Smooth muscle cell (in vitro differentiated cells): ENCODE measurements at regions not wholly inside any gene's neighbourhood (a gene's known extent, or its start where the extent isn't known, plus 50 kb on each side); places are given as distances from the start of the nearest gene placed in this dataset.

ENCODE experiments used
- DNase-seq: peaks from one replicate; lab custom pipeline; 2025; ENCODE audit not compliant: unreplicated experiment; lab: John Stamatoyannopoulos, UW
- H2AFZ ChIP-seq: fragments of 200-600 bp; sonication (generic); 2 replicates; pipeline ENCODE4 v1.6.0; 2016; ENCODE audit warnings: antibody characterized with exemption, low read depth, mild to moderate bottlenecking
- H3F3A ChIP-seq: fragments of 200-600 bp; sonication (generic); 2 replicates; pipeline ENCODE4 v1.6.0; 2017; ENCODE audit warnings: antibody characterized with exemption, low read depth
- H3K27ac ChIP-seq: fragments of 200-600 bp; sonication (generic); 2 replicates; pipeline ENCODE4 v1.5.1; 2016; ENCODE audit warnings: low read depth, mild to moderate bottlenecking
- H3K27me3 ChIP-seq: fragments of 200-600 bp; sonication (generic); 2 replicates; pipeline ENCODE4 v1.6.1; 2016; ENCODE audit warnings: low read depth, mild to moderate bottlenecking
- H3K36me3 ChIP-seq: fragments of 200-600 bp; sonication (generic); 2 replicates; pipeline ENCODE4 v1.5.1; 2016; ENCODE audit warnings: low read depth
- H3K4me1 ChIP-seq: fragments of 200-600 bp; sonication (generic); 2 replicates; pipeline ENCODE4 v1.5.1; 2016; ENCODE audit warnings: low read depth
- H3K4me2 ChIP-seq: fragments of 200-600 bp; sonication (generic); 2 replicates; pipeline ENCODE4 v1.6.0; 2016; ENCODE audit warnings: mild to moderate bottlenecking
- H3K4me3 ChIP-seq: fragments of 200-600 bp; sonication (generic); 2 replicates; pipeline ENCODE4 v1.5.1; 2016; ENCODE audit warnings: mild to moderate bottlenecking
- H3K79me2 ChIP-seq: fragments of 200-600 bp; sonication (generic); 2 replicates; pipeline ENCODE4 v1.6.0; 2016; ENCODE audit warnings: low read depth, mild to moderate bottlenecking
- H3K9ac ChIP-seq: fragments of 200-600 bp; sonication (generic); 2 replicates; pipeline ENCODE4 v1.6.0; 2016; ENCODE audit warnings: low read depth
- H3K9me3 ChIP-seq: fragments of 200-600 bp; sonication (generic); replicated peaks from 2 replicates; pipeline ENCODE4 v1.5.1; 2016; ENCODE audit warnings: low read depth
- H4K20me1 ChIP-seq: fragments of 200-600 bp; sonication (generic); 2 replicates; pipeline ENCODE4 v1.6.0; 2016; ENCODE audit warnings: low read depth
- CTCF ChIP-seq: fragments of 200-600 bp; sonication (generic); IDR thresholded peaks from 2 replicates; pipeline ENCODE4 v1.5.1; 2017; ENCODE audit warnings: borderline replicate concordance, mild to moderate bottlenecking, antibody characterized with exemption; ENCODE audit not compliant: insufficient read depth, poor library complexity, severe bottlenecking
- WGBS: methylation state at CpG from one replicate; pipeline ENCODE4 v1.1.7; 2016; ENCODE audit warnings: low lambda C conversion rate; 5-methylcytosine and 5-hydroxymethylcytosine counted together

GRCh38 chr5:35306716-35307365 lies 76.6 kb upstream of the PRLR start:
- no peak for DNase-seq
- Histone ChIP-seq H3K4me3 (no peak overlapping the region), H3K9me3 (no peaks in the 10 kb centered on the region), H3K36me3 (no peaks in the 10 kb centered on the region), H3K27ac (no peak overlapping the region), H3K27me3 (no peaks in the 10 kb centered on the region), H3K79me2 (no peaks in the 10 kb centered on the region), H3F3A (peaks cover 4% of the 10 kb centered on the region), H4K20me1 (no peaks in the 10 kb centered on the region), H3K4me2 (peak overlapping the region; percentile 39), H3K4me1 (no peaks in the 10 kb centered on the region), H2AFZ (peak overlapping the region; percentile 46), H3K9ac (no peak overlapping the region)
- 26% methylated on average over 1 of the region's 1 CpG for WGBS
- TF ChIP-seq CTCF, result no peak

DNA sequence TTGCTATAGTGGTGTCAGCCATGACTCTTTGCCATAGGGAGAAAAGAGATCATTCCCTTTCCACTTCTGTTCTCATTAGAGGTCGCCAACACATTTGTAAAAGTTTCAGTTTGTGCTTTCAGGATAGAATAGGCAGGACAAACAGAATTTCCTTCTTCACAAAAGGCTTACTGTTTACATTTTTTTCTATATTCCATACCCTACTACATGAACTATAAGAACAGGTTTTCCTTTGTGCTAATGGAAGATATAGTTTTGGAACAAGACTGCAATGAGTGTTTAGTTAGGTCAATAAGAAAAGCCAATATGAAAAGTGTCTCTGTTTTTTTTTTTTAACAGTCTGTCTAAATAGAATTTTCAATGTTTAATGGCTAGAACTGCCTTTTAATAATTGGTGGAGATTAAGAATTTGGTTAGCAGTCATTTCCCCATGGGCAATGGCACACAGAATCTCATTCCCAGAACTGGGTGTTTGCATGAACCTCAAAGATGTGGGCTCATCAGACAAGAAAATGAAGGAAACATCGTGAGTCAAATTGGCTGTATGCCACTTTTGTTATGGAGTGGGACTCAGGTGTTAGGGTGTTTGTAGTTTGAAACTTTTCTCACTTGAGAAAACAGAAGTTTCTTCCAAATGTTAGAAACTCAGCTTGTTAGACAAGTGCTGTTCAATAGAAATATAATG lies 75.2 kb upstream of the PRLR start:
- Histone ChIP-seq H3F3A (peaks cover 4% of the 10 kb centered on the region), H3K4me3 (no peak overlapping the region), H2AFZ (no peak overlapping the region), H3K4me2 (no peak overlapping the region), H4K20me1 (no peaks in the 10 kb centered on the region), H3K27me3 (no peaks in the 10 kb centered on the region), H3K4me1 (no peaks in the 10 kb centered on the region), H3K36me3 (no peaks in the 10 kb centered on the region), H3K9me3 (no peaks in the 10 kb centered on the region), H3K9ac (no peak overlapping the region), H3K27ac (no peak overlapping the region), H3K79me2 (no peaks in the 10 kb centered on the region)
- WGBS, result 87% methylated on average over 2 of the region's 2 CpGs
- TF ChIP-seq CTCF, result no peak
- DNase-seq, result no peak

DNA sequence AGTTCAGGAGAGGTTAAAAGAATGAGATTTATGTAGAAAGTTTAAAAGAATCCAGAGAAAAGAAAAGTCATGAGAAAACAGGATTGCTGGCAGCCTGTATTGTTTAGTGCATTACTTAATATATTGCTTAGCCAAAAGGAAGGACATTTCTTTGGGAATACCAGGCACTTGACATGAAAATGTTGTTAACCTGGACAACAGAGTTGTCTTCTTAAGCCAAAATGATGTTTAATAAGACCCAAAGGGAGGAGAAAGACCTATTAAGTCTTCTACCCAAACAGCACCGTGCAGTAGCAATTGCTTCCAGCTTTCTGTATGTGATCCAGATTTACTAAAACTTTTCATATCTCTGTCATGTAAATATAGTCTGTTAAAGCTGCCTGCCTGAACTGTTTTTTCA lies 74.0 kb upstream of the PRLR start:
- no peaks in the 10 kb centered on the region for H3K79me2 ChIP-seq
- H3K9me3 ChIP-seq, result no peaks in the 10 kb centered on the region
- no peak overlapping the region for H3K4me3 ChIP-seq
- H3K27me3 ChIP-seq, result no peaks in the 10 kb centered on the region
- TF ChIP-seq CTCF, result no peak
- WGBS, result 67% methylated on average over 1 of the region's 1 CpG
- no peak overlapping the region for H3K4me2 ChIP-seq
- no peak for DNase-seq
- no peak overlapping the region for H3K9ac ChIP-seq
- no peaks in the 10 kb centered on the region for H4K20me1 ChIP-seq
- H2AFZ ChIP-seq, result peak overlapping the region; percentile 35
- no peaks in the 10 kb centered on the region for H3K4me1 ChIP-seq
- no peak overlapping the region for H3K27ac ChIP-seq
- H3F3A ChIP-seq, result peaks cover 4% of the 10 kb centered on the region
- no peaks in the 10 kb centered on the region for H3K36me3 ChIP-seq

DNA sequence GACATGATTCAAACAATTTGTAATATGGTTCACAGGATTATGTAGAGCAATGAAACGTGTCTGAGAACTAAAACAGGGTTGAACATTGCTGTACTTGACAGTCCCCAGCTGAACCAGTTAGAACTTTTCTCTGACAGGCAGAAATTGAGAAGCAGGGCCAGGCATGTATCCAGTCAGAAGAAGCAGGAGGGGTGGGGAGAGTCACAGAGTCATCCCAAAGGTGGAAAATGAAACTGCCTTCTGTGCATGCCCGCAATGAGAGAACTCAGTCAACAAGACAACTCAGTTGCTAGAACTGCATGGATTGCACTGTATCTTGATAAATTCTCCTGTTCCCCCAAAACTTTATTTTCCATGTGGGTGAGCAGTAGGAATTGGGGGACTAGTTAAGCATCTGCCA lies 72.9 kb upstream of the PRLR start:
- Histone ChIP-seq H3K27ac (no peak overlapping the region), H3K36me3 (no peaks in the 10 kb centered on the region), H3K4me1 (no peaks in the 10 kb centered on the region), H3K4me2 (no peak overlapping the region), H3F3A (peaks cover 4% of the 10 kb centered on the region), H2AFZ (no peak overlapping the region), H4K20me1 (no peaks in the 10 kb centered on the region), H3K4me3 (no peak overlapping the region), H3K79me2 (no peaks in the 10 kb centered on the region), H3K27me3 (no peaks in the 10 kb centered on the region), H3K9me3 (no peaks in the 10 kb centered on the region), H3K9ac (no peak overlapping the region)
- WGBS, result 87% methylated on average over 2 of the region's 2 CpGs
- no peak for DNase-seq
- TF ChIP-seq CTCF, result no peak
